Right lobe of liver (tissue), 6 donors: ENCODE measurements at regions not wholly inside any gene's neighbourhood (a gene's known extent, or its start where the extent isn't known, plus 50 kb on each side); places are given as distances from the start of the nearest gene placed in this dataset.

Experiments used
- ATAC-seq, 4 donors: fragments of 200-7000 bp; cut with Tn5 transposase; one replicate each; pipeline ENCODE4 v1.9.1; 2020; ENCODE audit warnings: mild to moderate bottlenecking in 4 of 4, moderate library complexity in 4 of 4
- DNase-seq, 3 donors: peaks; one replicate each; pipeline ENCODE4 v3.0.0-alpha.2; 2020
- H3K27ac ChIP-seq, 3 donors: fragments of 200-600 bp; one replicate each; pipeline ENCODE4 v1.8.0; 2022
- H3K27me3 ChIP-seq, 2 donors: fragments of 200-600 bp; one replicate each; pipeline ENCODE4 v1.8.0; 2022
- H3K36me3 ChIP-seq, 4 donors: fragments of 200-600 bp; sonication (generic) in 1 of 4; one replicate each; pipeline versions ENCODE4 v1.5.1 to v1.8.0; 2017 to 2022; ENCODE audit warnings: control low read depth in 1 of 4
- H3K4me1 ChIP-seq, 4 donors: fragments of 200-600 bp; sonication (generic) in 1 of 4; one replicate each; pipeline versions ENCODE4 v1.5.1 to v1.8.0; 2017 to 2022; ENCODE audit warnings: control low read depth in 1 of 4
- H3K4me3 ChIP-seq, 3 donors: fragments of 200-600 bp; one replicate each; pipeline ENCODE4 v1.8.0; 2022
- H3K9me3 ChIP-seq, 4 donors: fragments of 200-600 bp; sonication (generic) in 1 of 4; one replicate each; pipeline versions ENCODE4 v1.5.1 to v1.8.0; 2017 to 2022; ENCODE audit warnings: control low read depth in 1 of 4
- CTCF ChIP-seq, 4 donors: fragments of 200-600 bp in 3 of 4; fragments of 450-650 bp in 1 of 4; IDR thresholded peaks; one replicate each; pipeline versions ENCODE4 v1.5.1 to v1.8.0; 2016 to 2022; ENCODE audit warnings: antibody characterized with exemption in 4 of 4, mild to moderate bottlenecking in 2 of 4
- POLR2A ChIP-seq: fragments of 450-650 bp; IDR thresholded peaks from one replicate; pipeline ENCODE4 v1.6.1; 2017; ENCODE audit warnings: antibody characterized with exemption, mild to moderate bottlenecking
- WGBS: methylation state at CpG from one replicate; pipeline ENCODE4 v1.1.6; 2018; ENCODE audit warnings: low coverage, low lambda C conversion rate; ENCODE audit not compliant: insufficient coverage; ENCODE audit errors: missing lambda C conversion rate; 5-methylcytosine and 5-hydroxymethylcytosine counted together
- intact Hi-C, 2 donors: fragments of 100-400 bp; cut with DNase I; formaldehyde crosslinking; loops; one replicate each; pipeline versions ENCODE4 v1.11.2 to v1.14.1; 2022
- donor health status: DM: no; HTN: yes; CAD: no.
- donor health status: DM: no; HTN: no; CAD: no.
- donor health status: DM: no; HTN: no; CAD: no.
- donor health status: DM: no; HTN: yes; CAD: no.
- donor health status: DM: no; HTN: yes; CAD: no.

DNA sequence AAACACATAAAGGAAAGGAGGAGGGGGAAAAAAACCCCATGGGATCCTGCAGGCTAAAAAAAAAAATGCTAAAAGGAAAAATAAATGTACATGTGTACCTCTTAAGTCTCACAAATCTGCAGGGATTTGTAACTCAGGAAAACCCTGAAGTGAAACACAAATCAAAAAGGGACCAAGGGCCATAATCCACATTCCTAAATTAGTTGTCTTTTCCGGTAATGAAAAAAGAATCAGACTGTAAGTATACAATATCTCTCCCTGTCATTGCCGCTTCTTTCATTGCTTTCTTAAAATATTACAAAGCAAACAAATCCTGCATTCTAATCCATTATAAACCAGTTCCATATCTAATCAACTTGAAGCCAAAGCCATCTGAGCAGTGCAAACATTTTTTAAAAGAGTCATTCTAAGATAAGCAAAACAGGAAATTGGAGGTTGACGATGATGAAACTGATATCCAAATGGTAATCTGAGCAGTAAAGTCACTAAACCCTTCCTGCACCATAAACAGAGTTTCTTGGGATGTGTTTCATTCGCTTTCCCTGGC lies 58.7 kb upstream of the SIM2 start:
- ATAC-seq, result no peak
- no peak for DNase-seq
- 58% methylated on average over 4 of the region's 4 CpGs for WGBS

GRCh38 chr21:36640721-36641244 lies 58.1 kb upstream of the SIM2 start:
- Histone ChIP-seq H3K4me3 (no peak overlapping the region), H3K9me3 (peaks cover 0 to 4% (median 0%) of the 10 kb centered on the region in 4 donors), H3K27ac (no peak overlapping the region), H3K4me1 (no peaks in the 10 kb centered on the region), H3K27me3 (no peaks in the 10 kb centered on the region), H3K36me3 (no peaks in the 10 kb centered on the region)
- WGBS, result 86% methylated on average over 12 of the region's 15 CpGs
- no peak for DNase-seq
- intact Hi-C loops, result no loop called here
- TF ChIP-seq CTCF (IDR thresholded peaks at IDR 0.05) (no peak), POLR2A (no peak)
- ATAC-seq, result no peak

More for the DNA sequence above, 58.7 kb upstream of the SIM2 start:
- Histone ChIP-seq H3K4me1 (no peaks in the 10 kb centered on the region), H3K4me3 (no peak overlapping the region), H3K36me3 (no peaks in the 10 kb centered on the region), H3K27ac (no peak overlapping the region), H3K27me3 (no peaks in the 10 kb centered on the region), H3K9me3 (peaks cover 0 to 4% (median 0%) of the 10 kb centered on the region in 4 donors)
- TF ChIP-seq CTCF (IDR thresholded peaks at IDR 0.05) (no peak), POLR2A (no peak)
- intact Hi-C loops, result no loop called here

GRCh38 chr21:36641346-36641745 lies 57.6 kb upstream of the SIM2 start:
- Histone ChIP-seq H3K4me1 (no peaks in the 10 kb centered on the region), H3K27ac (no peak overlapping the region), H3K36me3 (no peaks in the 10 kb centered on the region), H3K9me3 (no peaks in the 10 kb centered on the region), H3K27me3 (no peaks in the 10 kb centered on the region), H3K4me3 (no peak overlapping the region)
- ATAC-seq (no peak), DNase-seq (no peak)
- intact Hi-C loops, result no loop called here
- whole genome bisulfite sequencing, result 78% methylated on average over 1 of the region's 1 CpG
- TF ChIP-seq POLR2A (no peak), CTCF (IDR thresholded peaks at IDR 0.05) (no peak)

DNA sequence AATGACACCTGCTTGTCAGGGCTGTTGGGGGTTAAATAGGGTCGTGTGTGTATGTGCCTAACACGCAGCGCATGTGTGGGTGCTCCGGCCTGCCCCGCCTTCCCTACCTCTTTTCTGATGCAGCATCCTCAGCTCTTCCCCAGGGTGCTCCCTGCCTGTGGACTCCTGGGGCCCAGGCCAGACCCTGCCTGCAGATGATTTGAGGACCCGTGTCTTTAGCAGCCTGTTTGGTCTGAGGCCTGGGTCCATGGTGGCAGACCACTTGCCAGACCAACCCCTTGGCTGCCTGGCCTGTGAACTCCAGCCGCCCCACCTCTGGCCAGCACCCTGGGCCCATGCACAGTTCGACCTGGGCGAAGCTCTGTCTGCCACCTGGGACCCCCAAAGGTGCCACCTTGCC lies 57.0 kb upstream of the SIM2 start:
- H3K4me1 ChIP-seq, result no peaks in the 10 kb centered on the region
- H3K36me3 ChIP-seq, result no peaks in the 10 kb centered on the region
- no peaks in the 10 kb centered on the region for H3K9me3 ChIP-seq
- H3K27me3 ChIP-seq, result no peaks in the 10 kb centered on the region
- DNase-seq (no peak), ATAC-seq (no peak)
- no CpG with 5 or more reads among the region's 9 CpGs for WGBS
- no peak overlapping the region for H3K27ac ChIP-seq
- H3K4me3 ChIP-seq, result no peak overlapping the region
- no peak for TF ChIP-seq CTCF (IDR thresholded peaks at IDR 0.05)
- intact Hi-C loops, result no loop called here

GRCh38 chr21:36642777-36643176 lies 56.1 kb upstream of the SIM2 start:
- 83% methylated on average over 1 of the region's 4 CpGs for WGBS
- DNase-seq (no peak), ATAC-seq (no peak)
- H3K4me1 ChIP-seq, result no peaks in the 10 kb centered on the region
- no peak for TF ChIP-seq CTCF (IDR thresholded peaks at IDR 0.05)
- TF ChIP-seq POLR2A, result no peak
- no peaks in the 10 kb centered on the region for H3K36me3 ChIP-seq
- H3K9me3 ChIP-seq, result no peaks in the 10 kb centered on the region
- no peaks in the 10 kb centered on the region for H3K27me3 ChIP-seq
- no peak overlapping the region for H3K4me3 ChIP-seq
- no peak overlapping the region for H3K27ac ChIP-seq
- intact Hi-C loops, result no loop called here
